Tibial artery (tissue), 4 donors: ENCODE measurements at regions not wholly inside any gene's neighbourhood (a gene's known extent, or its start where the extent isn't known, plus 50 kb on each side); places are given as distances from the start of the nearest gene placed in this dataset.

Experiments used
- DNase-seq, 2 donors: peaks; one replicate each; pipeline ENCODE4 v3.0.0-alpha.2; 2019
- H3K27ac ChIP-seq, 2 donors: fragments of 200-600 bp; sonication (generic) in 1 of 2; 1 replicate in 1 of 2; 2 replicates in 1 of 2; pipeline ENCODE4 v1.5.1; 2018 to 2019; ENCODE audit warnings: mild to moderate bottlenecking in 1 of 2
- H3K27me3 ChIP-seq, 2 donors: fragments of 200-600 bp; sonication (generic) in 1 of 2; one replicate each; pipeline versions ENCODE4 v1.5.1 to v1.6.0; 2016 to 2019
- H3K36me3 ChIP-seq, 3 donors: fragments of 200-600 bp; sonication (generic) in 2 of 3; one replicate each; pipeline ENCODE4 v1.5.1; 2016 to 2019; ENCODE audit warnings: mild to moderate bottlenecking in 2 of 3
- H3K4me1 ChIP-seq, 4 donors: fragments of 200-600 bp; sonication (generic) in 2 of 4; 1 replicate in 3 of 4; 2 replicates in 1 of 4; pipeline ENCODE4 v1.5.1; 2016 to 2019
- H3K4me3 ChIP-seq, 2 donors: fragments of 200-600 bp; sonication (generic) in 1 of 2; 1 replicate in 1 of 2; 2 replicates in 1 of 2; pipeline ENCODE4 v1.5.1; 2018 to 2019; ENCODE audit warnings: mild to moderate bottlenecking in 2 of 2
- H3K9me3 ChIP-seq, 3 donors: fragments of 200-600 bp; sonication (generic) in 1 of 3; one replicate each; pipeline ENCODE4 v1.5.1; 2016 to 2019
- CTCF ChIP-seq, 2 experiments: fragments of 200-600 bp in 1 of 2; fragments of 450-650 bp in 1 of 2; IDR thresholded peaks; one replicate each; pipeline ENCODE4 v1.5.1; 2017 to 2019; ENCODE audit warnings: antibody characterized with exemption in 2 of 2, mild to moderate bottlenecking in 1 of 2, moderate library complexity in 1 of 2
- intact Hi-C: fragments of 100-400 bp; cut with DNase I; formaldehyde crosslinking; loops from one replicate; pipeline ENCODE4 v1.15.0; 2023; ENCODE audit warnings: low total_unique reads

GRCh38 chr13:56837161-56837560 is 303.6 kb upstream of the PRR20A start:
- Histone ChIP-seq H3K27me3 (no peaks in the 10 kb centered on the region), H3K4me3 (no peak overlapping the region), H3K27ac (no peak overlapping the region), H3K9me3 (no peaks in the 10 kb centered on the region), H3K36me3 (no peaks in the 10 kb centered on the region), H3K4me1 (no peaks in the 10 kb centered on the region)
- intact Hi-C loops: no loop called here
- TF ChIP-seq CTCF (IDR thresholded peaks at IDR 0.05): no peak
- DNase-seq: no peak

- no peaks in the 10 kb centered on the region for H3K4me1 ChIP-seq
- H3K36me3 ChIP-seq: no peaks in the 10 kb centered on the region
- H3K9me3 ChIP-seq: no peaks in the 10 kb centered on the region
- no peak overlapping the region for H3K27ac ChIP-seq
- H3K27me3 ChIP-seq: no peaks in the 10 kb centered on the region
- intact Hi-C loops: no loop called here
- no peak overlapping the region for H3K4me3 ChIP-seq
- no peak for DNase-seq
- TF ChIP-seq CTCF (IDR thresholded peaks at IDR 0.05): no peak
These were observed 289.9 kb upstream of the PRR20A start for GRCh38 chr13:56850852-56851251.

GRCh38 chr13:56861476-56861875 is 279.2 kb upstream of the PRR20A start:
- H3K4me3 ChIP-seq: no peak overlapping the region
- no peaks in the 10 kb centered on the region for H3K36me3 ChIP-seq
- H3K4me1 ChIP-seq: peaks cover 0 to 16% (median 0%) of the 10 kb centered on the region in 4 donors
- H3K9me3 ChIP-seq: no peaks in the 10 kb centered on the region
- TF ChIP-seq CTCF (IDR thresholded peaks at IDR 0.05): no peak
- intact Hi-C loops: no loop called here
- no peaks in the 10 kb centered on the region for H3K27me3 ChIP-seq
- no peak overlapping the region for H3K27ac ChIP-seq
- DNase-seq: no peak

- H3K27me3 ChIP-seq: no peaks in the 10 kb centered on the region
- no peak overlapping the region for H3K27ac ChIP-seq
- intact Hi-C loops: no loop called here
- H3K36me3 ChIP-seq: no peaks in the 10 kb centered on the region
- no peak overlapping the region for H3K4me3 ChIP-seq
- no peaks in the 10 kb centered on the region for H3K9me3 ChIP-seq
- no peak for TF ChIP-seq CTCF (IDR thresholded peaks at IDR 0.05)
- H3K4me1 ChIP-seq: peaks cover 0 to 16% (median 0%) of the 10 kb centered on the region in 4 donors
- DNase-seq: no peak
These were observed 276.3 kb upstream of the PRR20A start for GRCh38 chr13:56864451-56864850.

GRCh38 chr13:56865416-56865815 is 275.3 kb upstream of the PRR20A start:
- H3K4me3 ChIP-seq: no peak overlapping the region
- no peaks in the 10 kb centered on the region for H3K9me3 ChIP-seq
- no peaks in the 10 kb centered on the region for H3K27me3 ChIP-seq
- peaks cover 0 to 13% (median 0%) of the 10 kb centered on the region in 4 donors for H3K4me1 ChIP-seq
- no peak for TF ChIP-seq CTCF (IDR thresholded peaks at IDR 0.05)
- intact Hi-C loops: no loop called here
- DNase-seq: no peak
- no peak overlapping the region for H3K27ac ChIP-seq
- no peaks in the 10 kb centered on the region for H3K36me3 ChIP-seq

GRCh38 chr13:56869671-56870070 is 271.0 kb upstream of the PRR20A start:
- DNase-seq: no peak
- no peak for TF ChIP-seq CTCF (IDR thresholded peaks at IDR 0.05)
- intact Hi-C loops: no loop called here
- no peaks in the 10 kb centered on the region for H3K9me3 ChIP-seq
- no peak overlapping the region for H3K27ac ChIP-seq
- H3K4me3 ChIP-seq: no peak overlapping the region
- no peaks in the 10 kb centered on the region for H3K36me3 ChIP-seq
- no peaks in the 10 kb centered on the region for H3K4me1 ChIP-seq
- H3K27me3 ChIP-seq: no peaks in the 10 kb centered on the region
